ENCODE measurements at regions not wholly inside any gene's neighbourhood (a gene's known extent, or its start where the extent isn't known, plus 50 kb on each side); places are given as distances from the start of the nearest gene placed in this dataset.

- H3K36me3 ChIP-seq: no peaks in the 10 kb centered on the region
- DNase-seq: no peak
- peaks cover 4% of the 10 kb centered on the region for H3K27me3 ChIP-seq
- H3K4me3 ChIP-seq (ENCODE audit: low read depth, low read length): no peak overlapping the region
- TF ChIP-seq, protein P1, sequence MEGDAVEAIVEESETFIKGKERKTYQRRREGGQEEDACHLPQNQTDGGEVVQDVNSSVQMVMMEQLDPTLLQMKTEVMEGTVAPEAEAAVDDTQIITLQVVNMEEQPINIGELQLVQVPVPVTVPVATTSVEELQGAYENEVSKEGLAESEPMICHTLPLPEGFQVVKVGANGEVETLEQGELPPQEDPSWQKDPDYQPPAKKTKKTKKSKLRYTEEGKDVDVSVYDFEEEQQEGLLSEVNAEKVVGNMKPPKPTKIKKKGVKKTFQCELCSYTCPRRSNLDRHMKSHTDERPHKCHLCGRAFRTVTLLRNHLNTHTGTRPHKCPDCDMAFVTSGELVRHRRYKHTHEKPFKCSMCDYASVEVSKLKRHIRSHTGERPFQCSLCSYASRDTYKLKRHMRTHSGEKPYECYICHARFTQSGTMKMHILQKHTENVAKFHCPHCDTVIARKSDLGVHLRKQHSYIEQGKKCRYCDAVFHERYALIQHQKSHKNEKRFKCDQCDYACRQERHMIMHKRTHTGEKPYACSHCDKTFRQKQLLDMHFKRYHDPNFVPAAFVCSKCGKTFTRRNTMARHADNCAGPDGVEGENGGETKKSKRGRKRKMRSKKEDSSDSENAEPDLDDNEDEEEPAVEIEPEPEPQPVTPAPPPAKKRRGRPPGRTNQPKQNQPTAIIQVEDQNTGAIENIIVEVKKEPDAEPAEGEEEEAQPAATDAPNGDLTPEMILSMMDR (IDR thresholded peaks at IDR 0.05; ENCODE audit: low read depth, low read length): no peak
- H3K9me3 ChIP-seq: no peaks in the 10 kb centered on the region
- no peaks in the 10 kb centered on the region for H3K4me1 ChIP-seq
These were observed 133.6 kb upstream of the ERBB4 start for GRCh38 chr2:212672186-212672585.

- TF ChIP-seq, protein P1 (IDR thresholded peaks at IDR 0.05; ENCODE audit: low read depth, low read length): no peak
- Histone ChIP-seq H3K4me1 (no peaks in the 10 kb centered on the region), H3K4me3 (ENCODE audit: low read depth, low read length) (no peak overlapping the region), H3K27me3 (no peaks in the 10 kb centered on the region; the same call in 1 of the 2 replicates), H3K36me3 (no peaks in the 10 kb centered on the region), H3K9me3 (no peaks in the 10 kb centered on the region)
- no peak for DNase-seq
These were observed 131.2 kb upstream of the ERBB4 start for GRCh38 chr2:212669761-212670160.

DNA sequence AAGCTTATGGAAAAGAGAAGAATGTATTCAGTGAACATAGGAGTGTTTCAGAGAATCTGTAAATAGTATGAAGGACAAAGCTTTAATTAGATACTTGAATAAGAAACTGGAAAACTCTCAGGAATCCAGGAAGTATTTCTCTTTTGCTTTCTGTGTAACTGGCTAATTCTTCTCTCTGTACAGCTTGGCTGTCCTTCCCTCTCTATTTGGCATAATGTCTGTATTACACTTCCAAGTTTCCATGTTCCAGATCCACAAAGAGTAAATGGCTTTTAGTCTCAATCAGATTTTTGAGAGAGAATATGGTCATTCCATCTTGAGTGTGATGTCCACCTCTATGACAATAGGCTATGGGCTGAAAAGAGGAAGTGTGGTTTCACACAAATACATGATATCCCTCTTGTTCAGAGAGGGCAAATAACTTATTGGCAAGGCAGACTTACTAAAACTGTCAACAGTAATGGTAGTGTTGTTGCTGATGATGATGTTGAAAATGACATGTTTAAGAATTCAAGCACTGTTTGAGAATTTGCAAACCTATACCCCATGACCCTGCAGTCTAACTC lies 129.2 kb upstream of the ERBB4 start:
- no peaks in the 10 kb centered on the region for H3K9me3 ChIP-seq
- H3K27me3 ChIP-seq: no peaks in the 10 kb centered on the region; the same call in 1 of the 2 replicates
- H3K4me1 ChIP-seq: no peaks in the 10 kb centered on the region
- DNase-seq: no peak
- TF ChIP-seq, protein P1 (IDR thresholded peaks at IDR 0.05; ENCODE audit: low read depth, low read length): no peak
- H3K36me3 ChIP-seq: no peaks in the 10 kb centered on the region
- H3K4me3 ChIP-seq (ENCODE audit: low read depth, low read length): no peak overlapping the region

GRCh38 chr2:212665948-212666347 lies 127.3 kb upstream of the ERBB4 start:
- TF ChIP-seq, protein P1 (IDR thresholded peaks at IDR 0.05; ENCODE audit: low read depth, low read length): no peak
- no peak for DNase-seq
- H3K4me3 ChIP-seq (ENCODE audit: low read depth, low read length): no peak overlapping the region
- no peaks in the 10 kb centered on the region for H3K9me3 ChIP-seq
- H3K27me3 ChIP-seq: no peaks in the 10 kb centered on the region; the same call in 1 of the 2 replicates
- H3K4me1 ChIP-seq: no peaks in the 10 kb centered on the region
- H3K36me3 ChIP-seq: no peaks in the 10 kb centered on the region

DNA sequence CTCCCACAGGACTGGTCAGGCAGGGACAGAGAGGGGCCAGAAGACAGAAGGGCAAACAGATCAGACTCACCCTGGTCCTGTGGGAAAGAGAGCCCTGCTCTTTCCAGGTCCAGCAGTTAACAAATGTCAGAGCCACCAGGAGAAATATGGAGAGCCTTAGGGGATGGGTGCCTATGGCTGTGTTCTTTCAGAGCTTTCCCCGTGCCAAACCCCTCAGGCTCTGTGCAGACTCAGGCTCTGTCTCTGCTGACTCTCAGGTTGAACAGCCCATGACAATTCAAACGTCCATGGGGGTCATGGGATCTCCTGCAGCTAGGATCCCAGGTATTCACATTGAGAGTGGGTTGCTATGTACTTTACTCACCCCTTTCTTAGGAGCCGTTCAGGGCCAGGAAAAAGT lies 120.8 kb upstream of the ERBB4 start:
- Histone ChIP-seq H3K4me3 (ENCODE audit: low read depth, low read length) (no peak overlapping the region), H3K4me1 (no peaks in the 10 kb centered on the region), H3K9me3 (no peaks in the 10 kb centered on the region), H3K36me3 (no peaks in the 10 kb centered on the region), H3K27me3 (no peaks in the 10 kb centered on the region)
- TF ChIP-seq, protein P1 (IDR thresholded peaks at IDR 0.05; ENCODE audit: low read depth, low read length): no peak
- DNase-seq: no peak

- H3K4me1 ChIP-seq: no peaks in the 10 kb centered on the region
- H3K9me3 ChIP-seq: no peaks in the 10 kb centered on the region
- TF ChIP-seq, protein P1 (IDR thresholded peaks at IDR 0.05; ENCODE audit: low read depth, low read length): no peak
- H3K36me3 ChIP-seq: no peaks in the 10 kb centered on the region
- H3K4me3 ChIP-seq (ENCODE audit: low read depth, low read length): no peak overlapping the region
- DNase-seq: no peak
- H3K27me3 ChIP-seq: no peaks in the 10 kb centered on the region
These were observed 111.0 kb upstream of the ERBB4 start for GRCh38 chr2:212649646-212650045.

Data from BE2C (cell line).